HG03108 (cell line): ENCODE measurements at regions not wholly inside any gene's neighbourhood (a gene's known extent, or its start where the extent isn't known, plus 50 kb on each side); places are given as distances from the start of the nearest gene placed in this dataset.
"Not testable (repeated sequence)": the region's sequence is repeated elsewhere in the genome, so short reads cannot be mapped to it uniquely, and the experiment has no call there.

Experiments
- ATAC-seq: cut with Tn5 transposase; IDR thresholded peaks from one replicate; pipeline ENCODE4 v1.9.1; 2021; ENCODE audit warnings: moderate library complexity; ENCODE audit not compliant: unreplicated experiment

DNA sequence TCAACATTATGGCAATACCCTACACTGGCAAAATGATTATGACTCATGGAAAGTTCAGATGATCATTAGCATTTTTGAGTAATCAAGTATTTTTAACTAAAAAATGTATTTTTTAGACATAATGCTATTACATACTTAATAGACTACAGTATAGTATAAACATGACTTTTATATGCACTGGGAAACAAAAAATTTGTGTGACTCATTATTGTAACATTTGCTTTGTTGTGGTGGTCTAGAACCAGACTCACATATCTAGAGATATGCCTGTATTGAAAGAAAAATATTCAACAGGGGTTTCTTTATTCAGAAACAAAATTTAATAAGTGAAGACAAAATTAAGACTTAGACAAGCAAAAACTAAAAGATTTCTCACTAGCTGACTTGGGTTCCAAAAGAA, 385.3 kb upstream of the RIOK2 start:
- ATAC-seq, result no peak

DNA sequence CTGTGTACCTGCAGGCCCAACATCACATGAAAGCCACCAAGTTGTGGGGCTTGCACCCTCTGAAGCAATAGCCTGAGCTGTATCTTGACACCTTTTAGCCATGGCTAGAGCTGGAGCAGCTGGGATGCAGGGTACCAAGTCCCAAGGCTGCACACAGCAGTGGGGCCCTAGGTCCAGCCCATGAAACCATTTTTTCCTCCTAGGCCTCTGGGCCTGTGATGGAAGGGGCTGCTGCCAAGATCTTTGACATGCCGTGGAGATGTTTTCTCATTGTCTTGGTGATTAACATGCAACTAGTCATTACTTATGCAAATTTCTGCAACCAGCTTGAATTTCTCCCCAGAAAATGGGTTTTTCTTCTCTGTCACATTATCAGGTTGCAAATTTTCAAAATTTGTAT, 387.2 kb upstream of the RIOK2 start:
- ATAC-seq, result no peak

DNA sequence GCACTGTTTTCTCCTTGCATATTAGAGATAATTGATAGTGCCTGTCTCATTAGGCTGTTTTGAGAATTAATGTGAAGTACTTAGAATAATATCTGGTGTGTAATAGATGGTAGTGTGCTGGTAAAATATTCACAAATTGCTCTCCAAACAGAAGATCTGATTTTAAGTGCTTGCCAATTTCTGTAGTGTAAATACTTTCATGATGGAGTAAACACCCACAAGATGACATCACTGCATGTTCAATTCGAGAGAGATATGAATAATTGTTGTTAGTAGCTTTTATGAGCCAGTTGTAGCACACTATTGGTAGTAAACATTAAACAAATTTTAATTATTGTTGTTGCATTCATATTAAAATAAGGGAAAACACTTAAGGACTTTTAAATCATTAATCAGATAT, 392.3 kb upstream of the RIOK2 start:
- ATAC-seq, result no peak

DNA sequence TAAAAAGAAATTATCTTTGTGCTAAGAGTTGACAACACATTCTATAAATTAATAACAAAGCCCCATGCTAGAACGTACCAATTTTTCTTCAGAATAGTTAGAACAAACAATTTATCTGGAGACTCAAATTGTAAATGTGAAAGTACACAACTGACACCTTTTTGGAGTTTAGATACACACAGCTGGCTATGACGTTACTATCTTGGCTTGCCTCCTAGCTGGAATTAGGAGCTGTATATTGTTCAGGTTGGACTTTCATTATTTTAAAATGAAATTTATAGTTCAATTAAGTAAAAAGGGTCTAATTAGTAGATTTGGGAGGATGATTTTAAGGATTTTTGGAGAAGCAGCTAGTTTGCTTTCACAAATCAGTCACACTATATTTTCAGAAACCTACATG, 393.9 kb upstream of the RIOK2 start:
- no peak for ATAC-seq

DNA sequence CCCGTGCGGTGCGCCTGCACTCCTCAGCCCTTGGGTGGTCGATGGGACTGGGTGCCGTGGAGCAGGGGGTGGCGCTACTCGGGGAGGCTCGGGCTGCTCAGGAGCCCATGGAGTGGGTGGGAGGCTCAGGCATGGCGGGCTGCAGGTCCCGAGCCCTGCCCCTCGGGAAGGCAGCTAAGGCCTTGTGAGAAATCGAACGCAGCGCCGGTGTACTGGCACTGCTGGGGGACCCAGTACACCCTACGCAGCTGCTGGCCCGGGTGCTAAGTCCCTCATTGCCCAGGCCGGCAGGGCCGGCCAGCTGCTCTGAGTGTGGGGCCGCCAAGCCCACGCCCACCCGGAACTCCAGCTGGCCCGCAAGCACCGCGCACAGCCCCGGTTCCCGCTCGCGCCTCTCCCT, 396.9 kb upstream of the RIOK2 start:
- ATAC-seq, result not testable (repeated sequence)

DNA sequence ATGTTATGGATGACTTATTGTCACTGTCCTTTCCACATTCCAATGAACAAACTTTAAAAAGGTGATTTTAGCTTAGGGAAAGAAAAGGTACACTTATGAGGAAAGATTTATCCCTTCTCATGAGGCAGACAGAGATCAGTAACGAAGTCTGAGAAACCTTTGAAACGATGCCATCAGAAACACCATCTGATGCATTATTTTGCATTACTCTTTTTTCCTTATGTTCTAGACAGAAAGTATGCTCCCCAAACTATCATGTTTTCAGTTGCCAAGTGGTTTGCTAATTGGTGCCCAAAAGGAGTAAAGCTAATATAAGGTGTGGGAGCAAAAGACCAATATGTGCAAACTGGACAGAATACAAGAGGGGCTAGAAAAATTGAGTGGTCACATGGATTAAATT, 397.7 kb upstream of the RIOK2 start:
- no peak for ATAC-seq

DNA sequence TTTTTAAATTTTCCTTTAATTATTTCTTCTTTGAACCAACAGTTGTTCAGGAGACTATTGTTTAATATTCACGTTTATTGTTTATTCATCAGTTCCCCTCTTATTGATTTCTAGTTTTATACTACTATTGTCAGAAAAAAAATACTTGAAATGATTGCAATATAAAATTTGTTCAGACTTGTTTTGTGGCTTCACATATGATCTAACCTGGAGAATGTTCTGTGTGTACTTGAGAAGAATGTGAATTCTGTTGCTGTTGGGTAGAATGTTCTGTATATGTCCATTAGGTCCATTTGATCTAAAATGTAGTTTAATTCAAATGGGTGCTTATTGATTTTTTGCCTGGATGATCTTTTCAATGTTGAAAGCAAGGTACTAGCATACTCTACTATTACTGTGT, 408.7 kb upstream of the RIOK2 start:
- ATAC-seq, result no peak

DNA sequence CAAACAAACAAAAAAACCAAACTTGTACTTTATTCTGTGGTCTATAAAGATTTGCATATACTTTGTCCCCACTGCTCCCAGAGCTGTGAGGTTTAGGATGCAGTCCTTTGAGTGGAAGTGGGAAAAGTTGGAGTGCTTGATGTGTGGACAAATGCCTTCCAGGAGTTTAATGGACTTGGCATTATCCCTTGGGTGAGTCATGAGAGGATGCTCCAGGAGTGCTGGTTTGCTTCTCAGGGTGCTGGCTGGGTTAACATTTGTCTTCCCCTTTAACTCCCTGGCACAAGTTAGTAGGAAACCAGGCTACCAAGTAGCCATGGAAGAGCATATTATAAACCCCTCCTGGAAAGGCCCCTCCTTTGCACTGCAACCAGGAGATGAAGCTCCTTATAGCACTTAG, 417.4 kb upstream of the RIOK2 start:
- ATAC-seq, result no peak

DNA sequence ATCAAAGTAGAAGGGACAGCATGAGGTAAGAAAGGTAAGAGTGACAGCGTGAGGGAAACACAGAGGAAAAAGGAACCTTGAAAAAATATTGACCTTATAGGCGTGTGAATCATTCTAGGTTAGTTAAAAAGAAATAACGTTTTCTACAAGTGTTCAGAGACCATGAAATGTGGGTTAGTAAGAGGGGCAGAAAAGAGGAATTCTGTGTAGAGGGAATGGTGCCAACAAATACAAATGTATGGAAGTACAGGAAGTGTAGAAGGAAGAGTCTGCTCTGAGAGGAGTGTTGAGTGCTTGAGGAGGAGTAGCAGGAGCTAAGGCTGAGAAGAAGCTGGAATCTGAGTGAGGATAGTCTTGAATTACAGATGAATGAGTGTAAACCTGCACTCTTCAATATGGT, 418.6 kb upstream of the RIOK2 start:
- ATAC-seq, result no peak

DNA sequence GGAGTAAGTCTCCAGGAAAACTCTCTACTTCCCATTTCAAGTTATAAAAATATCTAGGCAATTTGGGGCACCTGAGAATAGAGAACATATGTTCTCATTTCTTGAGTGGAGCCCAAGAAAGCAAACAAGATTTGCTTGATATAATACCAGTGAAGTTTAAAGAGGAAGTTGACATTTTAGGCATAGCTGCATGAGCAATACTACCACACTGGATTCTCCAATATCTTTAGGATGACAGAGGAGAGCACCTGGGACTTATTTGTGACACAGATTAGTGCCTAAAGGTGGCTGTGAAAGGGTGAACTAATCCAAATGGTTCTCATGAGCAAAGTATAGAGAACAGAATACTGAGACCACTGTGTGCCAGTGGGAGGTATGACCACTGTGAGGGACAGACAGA, 423.5 kb upstream of the RIOK2 start:
- no peak for ATAC-seq

DNA sequence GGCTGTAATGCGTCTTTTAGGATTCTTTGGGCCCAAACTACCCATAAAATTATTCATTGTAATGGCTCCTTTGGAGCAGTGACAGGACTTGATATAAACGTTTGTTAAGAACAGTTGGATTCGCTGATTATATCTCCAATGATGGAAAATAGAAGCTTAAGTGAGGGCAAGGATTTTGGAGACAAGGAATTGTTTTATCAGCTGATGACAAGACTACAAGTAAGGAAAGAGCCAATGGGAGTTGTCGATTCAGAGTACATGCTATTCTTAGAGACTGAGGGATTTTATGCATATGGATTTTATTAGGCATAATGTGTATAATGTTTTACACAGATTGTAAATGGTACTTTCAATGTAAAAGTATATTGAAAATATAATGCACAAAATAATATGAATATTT, 425.5 kb upstream of the RIOK2 start:
- no peak for ATAC-seq

DNA sequence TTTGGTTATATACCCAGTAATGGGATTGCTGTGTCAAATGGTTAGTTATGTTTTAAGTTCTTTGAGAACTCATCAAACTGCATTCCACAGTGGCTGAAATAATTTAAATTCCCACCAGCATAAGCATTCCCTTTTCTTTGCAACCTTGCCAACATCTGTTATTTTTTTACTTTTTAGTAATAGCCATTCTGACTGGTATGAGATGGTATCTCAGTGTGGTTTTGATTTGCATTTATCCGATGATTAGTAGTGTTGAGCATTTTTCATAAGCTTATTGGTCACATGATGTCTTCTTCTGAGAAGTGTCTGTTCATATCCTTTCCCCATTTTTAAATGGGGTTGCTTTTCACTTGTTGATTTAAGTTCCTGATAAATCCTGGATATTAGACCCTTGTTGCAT, 435.7 kb upstream of the RIOK2 start:
- no peak for ATAC-seq

DNA sequence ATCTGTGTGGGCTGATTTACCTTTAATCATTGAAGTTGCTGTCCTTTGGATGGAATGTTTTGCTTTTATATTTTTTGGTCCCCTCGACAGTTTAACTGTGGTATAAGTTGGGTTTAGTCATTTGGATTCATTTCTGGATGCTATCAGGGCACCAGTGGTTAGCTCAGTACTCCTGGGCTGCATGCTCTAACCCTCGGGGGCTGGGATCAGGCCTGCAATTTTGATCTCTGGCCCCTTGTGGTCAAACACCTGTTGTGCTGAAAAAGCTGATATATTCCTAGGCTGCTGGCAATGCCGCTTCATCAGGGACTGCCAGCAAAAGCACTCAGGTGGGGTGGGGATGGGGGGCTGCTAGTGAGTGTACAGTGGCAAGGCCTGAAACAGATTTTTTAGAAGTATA, 440.4 kb upstream of the RIOK2 start:
- ATAC-seq, result no peak

DNA sequence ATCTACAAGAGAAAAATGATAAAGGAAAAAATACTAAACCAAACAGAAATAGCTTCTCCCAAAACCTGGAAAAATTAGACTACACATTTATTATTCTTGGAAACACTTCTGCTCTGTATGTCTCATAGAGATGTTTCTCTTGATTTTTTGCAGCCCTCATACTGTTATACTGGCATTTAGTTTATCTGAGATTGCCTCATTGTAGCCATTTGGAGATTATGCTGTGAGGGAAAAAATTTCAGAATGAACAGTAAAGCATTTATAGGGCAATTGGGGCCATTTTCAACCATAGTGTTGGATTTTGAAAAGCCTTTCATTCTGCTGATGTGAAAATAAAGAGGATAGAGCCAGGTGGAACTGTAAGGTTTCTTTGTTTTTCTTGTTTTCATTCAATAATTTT, 441.8 kb upstream of the RIOK2 start:
- no peak for ATAC-seq

DNA sequence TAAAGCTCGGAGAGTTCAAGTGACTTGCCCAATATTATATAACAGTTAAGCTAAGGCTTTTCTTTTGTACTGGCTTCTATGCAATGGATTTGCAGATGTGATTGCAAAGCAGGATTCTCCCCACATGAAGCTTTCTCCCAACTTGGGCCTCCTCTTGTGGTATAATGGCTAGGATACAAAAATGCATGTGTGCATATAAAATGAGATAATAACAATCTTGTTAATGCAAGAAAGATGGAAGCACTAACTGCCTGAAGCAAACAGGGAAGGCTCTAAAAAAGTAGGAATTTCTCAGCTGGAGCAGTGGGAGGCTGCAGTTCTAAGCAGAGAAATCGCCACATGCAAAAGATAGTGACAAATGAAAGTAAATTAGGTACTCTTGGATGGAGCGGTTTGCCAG, 444.2 kb upstream of the RIOK2 start:
- ATAC-seq, result no peak

DNA sequence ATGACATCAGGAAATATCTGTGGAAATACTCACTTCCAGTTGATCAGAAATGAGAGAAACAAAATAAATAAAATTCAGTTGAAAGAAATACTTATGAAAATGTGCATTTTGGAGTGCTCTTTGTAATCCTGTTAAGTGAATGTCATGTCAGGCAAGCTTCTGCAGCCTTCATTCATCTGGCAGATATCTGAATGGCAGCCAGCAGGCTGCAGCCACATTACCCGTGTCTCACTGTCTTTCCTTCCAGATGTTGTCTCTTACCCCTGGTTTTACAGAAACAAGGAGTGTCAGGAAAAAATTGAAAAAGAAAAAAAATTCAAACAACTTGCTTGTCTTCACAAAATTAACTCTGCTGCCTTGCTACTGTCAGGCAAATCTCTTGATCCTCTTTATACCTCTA, 445.0 kb upstream of the RIOK2 start:
- ATAC-seq, result no peak

DNA sequence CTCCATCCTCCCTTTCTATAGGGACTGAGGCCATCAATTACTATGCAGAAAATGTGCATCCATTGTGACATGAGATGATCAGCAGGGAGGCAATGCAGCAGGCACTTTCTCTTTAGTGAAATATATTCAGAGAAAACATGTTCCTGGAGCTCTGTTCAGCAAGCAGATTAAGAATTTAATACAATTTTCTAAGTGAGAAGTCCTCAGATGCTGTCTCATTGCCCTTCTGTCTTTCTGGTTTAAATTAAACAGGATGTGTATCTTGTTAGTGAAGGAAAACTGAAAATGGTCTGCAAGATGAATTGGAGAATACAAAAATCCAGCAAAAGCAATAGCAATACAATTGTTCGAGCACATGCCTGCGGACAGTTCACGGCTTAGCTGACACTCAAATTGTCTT, 445.8 kb upstream of the RIOK2 start:
- ATAC-seq, result no peak

DNA sequence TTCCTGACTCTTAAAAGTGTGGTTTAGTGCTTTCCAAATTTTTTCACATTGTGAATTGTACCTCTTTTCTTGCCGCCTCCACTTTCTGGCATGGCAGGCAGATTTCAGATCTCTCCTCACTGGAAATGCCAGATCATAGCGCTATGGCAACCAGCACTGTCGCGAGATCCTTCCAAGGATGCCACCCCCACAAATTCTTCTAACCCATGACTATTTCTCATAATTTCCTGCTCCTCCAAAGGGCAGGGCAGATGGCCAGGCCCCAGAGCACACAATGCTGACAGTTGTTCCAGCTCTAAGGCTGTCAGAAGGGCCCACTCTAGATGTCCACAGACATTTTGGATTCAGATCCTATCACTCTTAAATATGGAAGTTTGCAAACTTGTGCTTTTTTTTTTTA, 446.2 kb upstream of the RIOK2 start:
- no peak for ATAC-seq

DNA sequence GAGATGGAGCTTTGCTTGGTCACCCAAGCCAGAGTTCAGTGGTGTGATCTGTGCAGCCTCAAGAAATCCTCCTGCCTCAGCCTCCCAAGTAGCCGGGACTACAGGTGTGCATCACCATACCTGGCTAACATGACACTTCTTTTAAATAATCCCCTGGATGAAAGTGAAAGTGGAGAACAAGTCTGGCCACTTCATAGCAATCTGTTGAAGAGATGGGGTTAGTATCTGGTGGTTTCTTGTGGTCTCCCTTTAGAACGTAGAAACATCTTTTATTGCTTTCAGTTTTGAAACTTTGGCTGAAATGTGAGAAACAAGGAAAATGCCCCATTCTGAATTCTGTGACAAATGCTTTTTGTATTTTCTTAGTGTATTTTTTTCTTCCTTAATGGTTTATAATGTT, 452.5 kb upstream of the RIOK2 start:
- ATAC-seq, result no peak

DNA sequence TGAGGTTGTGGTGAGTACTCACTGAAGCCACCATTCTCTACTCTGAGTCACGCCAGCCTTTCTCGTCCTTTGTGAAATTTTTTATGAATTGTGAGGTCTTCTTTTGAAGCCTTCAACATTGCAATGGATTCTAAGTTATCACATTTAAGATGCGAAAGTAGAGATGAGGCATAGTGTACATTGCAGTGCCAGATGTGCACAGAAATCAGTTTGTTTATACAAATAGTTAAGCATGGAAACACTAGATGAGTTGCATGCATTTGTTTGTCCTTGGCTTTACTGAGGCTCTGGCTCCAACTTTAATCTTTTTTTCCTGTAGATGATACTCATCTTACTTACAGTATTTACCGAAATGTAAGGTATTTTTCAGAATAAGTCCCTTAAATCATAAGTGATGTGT, 453.7 kb upstream of the RIOK2 start:
- no peak for ATAC-seq

DNA sequence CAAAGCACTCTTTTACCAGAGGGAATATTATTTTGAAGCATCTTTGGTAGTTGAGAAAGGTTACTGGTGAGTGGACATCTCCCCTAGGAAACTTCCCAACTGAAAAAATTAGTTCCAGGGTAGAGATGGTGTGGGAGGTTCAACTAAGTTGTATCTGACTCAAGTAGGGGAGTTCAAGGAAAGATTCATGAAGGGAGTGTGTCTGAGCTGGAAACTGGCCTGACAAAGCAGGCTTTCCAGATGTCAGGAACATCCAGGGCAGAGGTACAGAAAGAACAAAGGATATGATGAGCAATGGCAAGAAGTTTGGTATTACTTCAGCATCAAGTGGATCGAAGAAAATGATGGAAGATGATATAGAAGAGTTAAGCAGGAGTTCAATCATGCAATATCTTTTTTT, 458.0 kb upstream of the RIOK2 start:
- ATAC-seq, result no peak

DNA sequence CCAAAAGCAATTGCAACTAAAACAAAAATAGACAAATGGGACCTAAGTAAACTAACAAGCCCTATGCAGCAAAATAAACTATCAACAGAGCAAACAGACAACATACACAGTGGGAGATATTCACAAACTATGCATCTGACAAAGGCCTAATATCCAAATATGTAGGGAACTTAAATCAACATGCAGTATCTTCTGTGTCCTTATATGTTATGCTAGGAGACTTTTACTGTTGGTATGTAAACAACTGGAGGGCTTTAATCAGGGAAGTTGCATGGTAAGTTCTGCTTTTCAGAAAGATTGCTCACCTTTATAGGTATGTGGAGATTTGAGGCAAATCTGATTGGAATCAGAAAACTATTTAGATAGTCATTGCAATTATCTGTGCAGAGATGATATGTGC, 461.2 kb upstream of the RIOK2 start:
- ATAC-seq, result no peak

DNA sequence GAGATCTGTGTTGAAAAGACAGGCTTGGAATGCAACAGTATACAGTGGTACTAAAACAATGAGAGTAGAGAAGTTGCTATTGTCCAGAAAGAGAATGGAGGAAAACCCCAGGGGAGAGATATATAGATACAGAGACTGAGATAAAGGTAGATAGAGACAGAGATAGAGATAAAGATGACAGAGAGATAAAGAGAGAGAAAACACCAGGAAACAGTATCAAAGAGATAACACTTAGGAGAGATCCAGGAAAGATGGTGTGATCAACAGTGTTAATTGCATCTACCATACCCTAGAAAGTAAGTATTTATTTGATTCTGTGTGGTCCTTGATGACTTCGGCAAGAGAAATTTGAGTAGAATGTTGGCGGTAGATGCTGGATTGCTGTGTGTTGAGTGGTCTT, 461.8 kb upstream of the RIOK2 start:
- ATAC-seq, result no peak

DNA sequence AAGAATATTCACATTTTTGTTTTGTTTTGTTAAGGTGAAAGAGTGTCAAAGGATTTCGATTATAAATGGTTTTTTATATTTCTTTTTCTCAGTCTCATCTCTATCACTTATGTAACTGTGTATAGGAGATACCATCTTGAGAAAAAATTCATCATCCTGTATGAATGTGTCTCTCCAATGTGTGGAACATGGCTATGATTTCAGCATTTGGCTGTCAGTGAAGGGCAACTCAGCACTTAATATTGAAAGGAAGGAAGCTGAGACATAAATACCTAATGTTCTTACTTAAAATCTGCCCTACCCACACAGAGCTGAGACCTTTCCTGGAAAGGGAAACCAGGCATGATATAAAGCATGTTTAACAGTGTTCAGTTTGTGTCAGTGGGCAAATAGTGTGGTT, 474.2 kb upstream of the RIOK2 start:
- ATAC-seq, result no peak
